ENCODE measurements at regions not wholly inside any gene's neighbourhood (a gene's known extent, or its start where the extent isn't known, plus 50 kb on each side); places are given as distances from the start of the nearest gene placed in this dataset.

DNA sequence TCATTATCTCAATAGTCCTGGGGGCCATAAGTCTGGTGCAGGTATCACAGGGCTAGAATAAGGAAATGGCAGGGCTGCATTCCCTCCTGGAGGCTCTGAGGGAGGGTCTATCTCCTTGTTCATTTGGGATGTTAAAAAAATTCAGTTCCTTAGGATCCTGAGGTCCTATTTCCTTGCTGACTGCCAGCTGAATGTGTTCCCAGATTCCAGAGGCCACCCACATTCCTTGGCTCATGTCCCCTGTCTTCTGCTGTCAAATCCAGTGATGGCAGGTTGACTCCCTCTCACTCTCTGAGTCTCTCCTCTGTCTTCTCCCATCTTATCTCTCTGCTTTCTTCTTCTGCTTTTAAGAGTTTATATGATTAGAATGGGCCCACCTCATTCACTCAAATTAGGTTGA, 400.6 kb downstream of the PTPRU start (continued):
- TF ChIP-seq ZFX (IDR thresholded peaks at IDR 0.05) (no peak), ELF1 (IDR thresholded peaks at IDR 0.05; ENCODE audit: borderline replicate concordance, low read depth) (no peak)

DNA sequence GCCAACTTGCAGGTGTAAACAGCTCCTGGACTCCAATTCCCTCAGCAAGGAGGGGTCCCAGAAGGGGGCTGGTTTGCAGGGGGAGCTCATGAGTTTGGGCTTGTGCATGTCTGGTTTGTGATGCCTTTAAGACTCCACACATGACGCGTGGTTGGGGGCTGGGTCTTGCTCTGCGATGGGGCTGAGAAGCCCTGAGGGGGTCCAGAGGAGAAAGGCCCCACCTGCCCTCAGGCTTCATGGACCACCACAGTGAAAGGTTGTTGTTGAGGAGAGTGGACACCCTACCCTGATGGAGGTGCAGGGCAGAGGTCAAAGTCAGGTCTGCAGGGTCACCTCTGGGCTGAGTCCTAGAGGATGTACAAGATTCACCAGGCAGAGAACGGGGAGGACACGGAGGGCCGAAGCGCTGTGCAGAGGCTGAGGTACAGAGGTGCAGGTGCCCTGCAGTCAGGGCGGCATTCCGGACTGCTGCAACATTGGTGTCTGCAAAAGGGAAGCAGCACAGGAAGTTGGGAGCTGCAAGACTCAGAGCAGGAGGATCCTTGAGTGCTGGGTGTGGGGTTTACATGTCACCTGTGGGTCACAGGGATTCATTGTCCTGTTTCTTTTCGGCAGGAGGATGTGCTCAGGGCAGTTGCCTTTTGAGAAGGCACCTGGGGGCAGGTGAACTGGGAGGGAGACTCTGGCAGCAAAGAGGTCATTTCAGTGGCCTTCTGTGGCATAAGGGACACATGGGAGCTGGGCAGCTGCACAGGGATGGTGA, 399.4 kb downstream of the PTPRU start:
- CTCF ChIA-PET: no interaction called here
- no peak overlapping the region for H3K4me3 ChIP-seq (replicated peaks in 1 of 2; ENCODE audit: low read depth in 1 of 2, low read length in 2 of 2)
- DNase-seq (ENCODE audit: low read depth, low spot score) (no peak), ATAC-seq (no peak)
- H3K27me3 ChIP-seq (ENCODE audit: insufficient read depth, low read length): no peaks in the 10 kb centered on the region
- no peak overlapping the region for H2AFZ ChIP-seq (ENCODE audit: low read depth, low read length, poor library complexity, severe bottlenecking)
- BruUV-seq (replicated peaks): no TSS peak
- H3K9me3 ChIP-seq (ENCODE audit: control insufficient read depth in 1 of 2, insufficient read depth in 1 of 2, low read depth in 1 of 2, low read length in 2 of 2): no peaks in the 10 kb centered on the region
- no peaks in the 10 kb centered on the region for H3K79me2 ChIP-seq (ENCODE audit: insufficient read depth, low read length)
- no peaks in the 10 kb centered on the region for H4K20me1 ChIP-seq (ENCODE audit: insufficient read depth)
- RAD21 ChIA-PET (ENCODE audit: low non-redundant PET in 1 of 2, low total read pairs in 2 of 2, uncharacterized antibody in 2 of 2, unreplicated experiment in 2 of 2): no interaction called here
- intact Hi-C loops (cut with micrococcal nuclease): no loop called here
- H3K4me1 ChIP-seq (ENCODE audit: control insufficient read depth in 1 of 2, insufficient read depth in 2 of 2, low read length in 2 of 2): peaks cover 20 to 27% of the 10 kb centered on the region in 2 experiments
- no peak overlapping the region for H3K4me2 ChIP-seq (ENCODE audit: low read length)
- POLR2A ChIA-PET: no interaction called here
- no peaks in the 10 kb centered on the region for H3K9me2 ChIP-seq (ENCODE audit: insufficient read depth)
- H3K27ac ChIP-seq (ENCODE audit: low read depth, low read length): no peak overlapping the region
- no peak overlapping the region for H3K9ac ChIP-seq (ENCODE audit: low read length)
- no peaks in the 10 kb centered on the region for H3K36me3 ChIP-seq (ENCODE audit: control insufficient read depth in 1 of 2, insufficient read depth in 2 of 2, low read length in 2 of 2)
- TF ChIP-seq FOSL1 (IDR thresholded peaks at IDR 0.05; ENCODE audit: low read depth): no peak
- no peak for TF ChIP-seq ELF1 (IDR thresholded peaks at IDR 0.05; ENCODE audit: borderline replicate concordance, low read depth)
- no peak for TF ChIP-seq ZFX (IDR thresholded peaks at IDR 0.05)
- TF ChIP-seq EZH2 (IDR thresholded peaks at IDR 0.05): no peak
- TF ChIP-seq, protein P1, sequence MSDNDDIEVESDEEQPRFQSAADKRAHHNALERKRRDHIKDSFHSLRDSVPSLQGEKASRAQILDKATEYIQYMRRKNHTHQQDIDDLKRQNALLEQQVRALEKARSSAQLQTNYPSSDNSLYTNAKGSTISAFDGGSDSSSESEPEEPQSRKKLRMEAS (IDR thresholded peaks at IDR 0.05): no peak
- TF ChIP-seq, protein P2, sequence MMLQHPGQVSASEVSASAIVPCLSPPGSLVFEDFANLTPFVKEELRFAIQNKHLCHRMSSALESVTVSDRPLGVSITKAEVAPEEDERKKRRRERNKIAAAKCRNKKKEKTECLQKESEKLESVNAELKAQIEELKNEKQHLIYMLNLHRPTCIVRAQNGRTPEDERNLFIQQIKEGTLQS (IDR thresholded peaks at IDR 0.05): no peak
- no peak for TF ChIP-seq CEBPB (IDR thresholded peaks at IDR 0.05; ENCODE audit: low read depth)
- no peak for TF ChIP-seq SRF (IDR thresholded peaks at IDR 0.05; ENCODE audit: low read depth)
- no peak for TF ChIP-seq SIN3A (IDR thresholded peaks at IDR 0.05; ENCODE audit: low read depth)
- no peak for TF ChIP-seq TCF7L2 (IDR thresholded peaks at IDR 0.05; ENCODE audit: borderline replicate concordance, extremely low read depth, insufficient read depth, insufficient read length)
- TF ChIP-seq POLR2A (IDR thresholded peaks at IDR 0.05; ENCODE audit: borderline replicate concordance, extremely low read depth, insufficient read depth, insufficient read length): no peak
- TF ChIP-seq POLR2AphosphoS5 (IDR thresholded peaks at IDR 0.05; ENCODE audit: low read depth, low read length): no peak
- TF ChIP-seq YY1 (IDR thresholded peaks at IDR 0.05; ENCODE audit: extremely low read depth, insufficient replicate concordance, low read depth, low read length): no peak
- TF ChIP-seq EGR1 (IDR thresholded peaks at IDR 0.05; ENCODE audit: low read depth): no peak
- TF ChIP-seq, protein P3, sequence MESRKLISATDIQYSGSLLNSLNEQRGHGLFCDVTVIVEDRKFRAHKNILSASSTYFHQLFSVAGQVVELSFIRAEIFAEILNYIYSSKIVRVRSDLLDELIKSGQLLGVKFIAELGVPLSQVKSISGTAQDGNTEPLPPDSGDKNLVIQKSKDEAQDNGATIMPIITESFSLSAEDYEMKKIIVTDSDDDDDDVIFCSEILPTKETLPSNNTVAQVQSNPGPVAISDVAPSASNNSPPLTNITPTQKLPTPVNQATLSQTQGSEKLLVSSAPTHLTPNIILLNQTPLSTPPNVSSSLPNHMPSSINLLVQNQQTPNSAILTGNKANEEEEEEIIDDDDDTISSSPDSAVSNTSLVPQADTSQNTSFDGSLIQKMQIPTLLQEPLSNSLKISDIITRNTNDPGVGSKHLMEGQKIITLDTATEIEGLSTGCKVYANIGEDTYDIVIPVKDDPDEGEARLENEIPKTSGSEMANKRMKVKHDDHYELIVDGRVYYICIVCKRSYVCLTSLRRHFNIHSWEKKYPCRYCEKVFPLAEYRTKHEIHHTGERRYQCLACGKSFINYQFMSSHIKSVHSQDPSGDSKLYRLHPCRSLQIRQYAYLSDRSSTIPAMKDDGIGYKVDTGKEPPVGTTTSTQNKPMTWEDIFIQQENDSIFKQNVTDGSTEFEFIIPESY (IDR thresholded peaks at IDR 0.05; ENCODE audit: extremely low read depth, insufficient replicate concordance, low read length): no peak
- TF ChIP-seq, protein P4, sequence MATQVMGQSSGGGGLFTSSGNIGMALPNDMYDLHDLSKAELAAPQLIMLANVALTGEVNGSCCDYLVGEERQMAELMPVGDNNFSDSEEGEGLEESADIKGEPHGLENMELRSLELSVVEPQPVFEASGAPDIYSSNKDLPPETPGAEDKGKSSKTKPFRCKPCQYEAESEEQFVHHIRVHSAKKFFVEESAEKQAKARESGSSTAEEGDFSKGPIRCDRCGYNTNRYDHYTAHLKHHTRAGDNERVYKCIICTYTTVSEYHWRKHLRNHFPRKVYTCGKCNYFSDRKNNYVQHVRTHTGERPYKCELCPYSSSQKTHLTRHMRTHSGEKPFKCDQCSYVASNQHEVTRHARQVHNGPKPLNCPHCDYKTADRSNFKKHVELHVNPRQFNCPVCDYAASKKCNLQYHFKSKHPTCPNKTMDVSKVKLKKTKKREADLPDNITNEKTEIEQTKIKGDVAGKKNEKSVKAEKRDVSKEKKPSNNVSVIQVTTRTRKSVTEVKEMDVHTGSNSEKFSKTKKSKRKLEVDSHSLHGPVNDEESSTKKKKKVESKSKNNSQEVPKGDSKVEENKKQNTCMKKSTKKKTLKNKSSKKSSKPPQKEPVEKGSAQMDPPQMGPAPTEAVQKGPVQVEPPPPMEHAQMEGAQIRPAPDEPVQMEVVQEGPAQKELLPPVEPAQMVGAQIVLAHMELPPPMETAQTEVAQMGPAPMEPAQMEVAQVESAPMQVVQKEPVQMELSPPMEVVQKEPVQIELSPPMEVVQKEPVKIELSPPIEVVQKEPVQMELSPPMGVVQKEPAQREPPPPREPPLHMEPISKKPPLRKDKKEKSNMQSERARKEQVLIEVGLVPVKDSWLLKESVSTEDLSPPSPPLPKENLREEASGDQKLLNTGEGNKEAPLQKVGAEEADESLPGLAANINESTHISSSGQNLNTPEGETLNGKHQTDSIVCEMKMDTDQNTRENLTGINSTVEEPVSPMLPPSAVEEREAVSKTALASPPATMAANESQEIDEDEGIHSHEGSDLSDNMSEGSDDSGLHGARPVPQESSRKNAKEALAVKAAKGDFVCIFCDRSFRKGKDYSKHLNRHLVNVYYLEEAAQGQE (IDR thresholded peaks at IDR 0.05; ENCODE audit: low read depth): no peak
- TF ChIP-seq, protein P5, sequence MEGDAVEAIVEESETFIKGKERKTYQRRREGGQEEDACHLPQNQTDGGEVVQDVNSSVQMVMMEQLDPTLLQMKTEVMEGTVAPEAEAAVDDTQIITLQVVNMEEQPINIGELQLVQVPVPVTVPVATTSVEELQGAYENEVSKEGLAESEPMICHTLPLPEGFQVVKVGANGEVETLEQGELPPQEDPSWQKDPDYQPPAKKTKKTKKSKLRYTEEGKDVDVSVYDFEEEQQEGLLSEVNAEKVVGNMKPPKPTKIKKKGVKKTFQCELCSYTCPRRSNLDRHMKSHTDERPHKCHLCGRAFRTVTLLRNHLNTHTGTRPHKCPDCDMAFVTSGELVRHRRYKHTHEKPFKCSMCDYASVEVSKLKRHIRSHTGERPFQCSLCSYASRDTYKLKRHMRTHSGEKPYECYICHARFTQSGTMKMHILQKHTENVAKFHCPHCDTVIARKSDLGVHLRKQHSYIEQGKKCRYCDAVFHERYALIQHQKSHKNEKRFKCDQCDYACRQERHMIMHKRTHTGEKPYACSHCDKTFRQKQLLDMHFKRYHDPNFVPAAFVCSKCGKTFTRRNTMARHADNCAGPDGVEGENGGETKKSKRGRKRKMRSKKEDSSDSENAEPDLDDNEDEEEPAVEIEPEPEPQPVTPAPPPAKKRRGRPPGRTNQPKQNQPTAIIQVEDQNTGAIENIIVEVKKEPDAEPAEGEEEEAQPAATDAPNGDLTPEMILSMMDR (IDR thresholded peaks at IDR 0.05 in 2 of 3, conservative IDR thresholded peaks at IDR 0.05 in 1 of 3; ENCODE audit: borderline replicate concordance in 1 of 3, insufficient read depth in 1 of 3, low read depth in 2 of 3, low read length in 2 of 3): no peak

Measured in HCT116 (cell line).